ENCODE measurements at regions not wholly inside any gene's neighbourhood (a gene's known extent, or its start where the extent isn't known, plus 50 kb on each side); places are given as distances from the start of the nearest gene placed in this dataset.
"Not testable (repeated sequence)": the region's sequence is repeated elsewhere in the genome, so short reads cannot be mapped to it uniquely, and the experiment has no call there.

DNA sequence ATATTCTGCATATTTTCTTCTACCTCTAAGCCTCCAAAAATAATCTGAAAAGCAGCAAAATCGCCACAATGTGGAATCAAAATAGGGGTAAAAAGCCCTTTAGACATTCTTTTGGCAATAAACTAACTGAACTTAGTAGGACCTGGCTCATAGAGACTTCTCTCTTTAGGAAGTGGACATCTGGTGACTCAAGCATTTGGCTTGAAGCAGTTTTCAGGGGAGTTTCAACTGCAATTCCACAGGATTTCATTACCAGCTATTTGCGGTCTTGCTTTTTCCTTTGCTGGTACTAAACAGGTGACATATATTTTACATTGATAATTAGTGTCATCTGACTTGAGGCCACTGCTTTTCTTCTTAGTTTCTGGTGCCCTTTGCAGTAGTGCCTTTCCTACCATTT is 173.2 kb upstream of the FBN2 start:
- DNase-seq (no peak), ATAC-seq (no peak)
- H3K4me3 ChIP-seq, result no peak overlapping the region
- no peaks in the 10 kb centered on the region for H3K9me3 ChIP-seq
- in situ Hi-C loops (cut with MboI; ENCODE audit: low sequenced_read_pairs in 4 of 4), result no loop called here
- intact Hi-C loops (cut with DNase I; ENCODE audit: low total_unique reads), result no loop called here
- no peaks in the 10 kb centered on the region for H3K4me1 ChIP-seq
- H3K27ac ChIP-seq, result no peak overlapping the region
- H3K27me3 ChIP-seq, result no peaks in the 10 kb centered on the region
- no peak for TF ChIP-seq POLR2A (IDR thresholded peaks at IDR 0.05)
- TF ChIP-seq, protein P1, sequence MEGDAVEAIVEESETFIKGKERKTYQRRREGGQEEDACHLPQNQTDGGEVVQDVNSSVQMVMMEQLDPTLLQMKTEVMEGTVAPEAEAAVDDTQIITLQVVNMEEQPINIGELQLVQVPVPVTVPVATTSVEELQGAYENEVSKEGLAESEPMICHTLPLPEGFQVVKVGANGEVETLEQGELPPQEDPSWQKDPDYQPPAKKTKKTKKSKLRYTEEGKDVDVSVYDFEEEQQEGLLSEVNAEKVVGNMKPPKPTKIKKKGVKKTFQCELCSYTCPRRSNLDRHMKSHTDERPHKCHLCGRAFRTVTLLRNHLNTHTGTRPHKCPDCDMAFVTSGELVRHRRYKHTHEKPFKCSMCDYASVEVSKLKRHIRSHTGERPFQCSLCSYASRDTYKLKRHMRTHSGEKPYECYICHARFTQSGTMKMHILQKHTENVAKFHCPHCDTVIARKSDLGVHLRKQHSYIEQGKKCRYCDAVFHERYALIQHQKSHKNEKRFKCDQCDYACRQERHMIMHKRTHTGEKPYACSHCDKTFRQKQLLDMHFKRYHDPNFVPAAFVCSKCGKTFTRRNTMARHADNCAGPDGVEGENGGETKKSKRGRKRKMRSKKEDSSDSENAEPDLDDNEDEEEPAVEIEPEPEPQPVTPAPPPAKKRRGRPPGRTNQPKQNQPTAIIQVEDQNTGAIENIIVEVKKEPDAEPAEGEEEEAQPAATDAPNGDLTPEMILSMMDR (IDR thresholded peaks at IDR 0.05 in 4 of 5, conservative IDR thresholded peaks at IDR 0.05 in 1 of 5), result no peak
- no peaks in the 10 kb centered on the region for H3K36me3 ChIP-seq

DNA sequence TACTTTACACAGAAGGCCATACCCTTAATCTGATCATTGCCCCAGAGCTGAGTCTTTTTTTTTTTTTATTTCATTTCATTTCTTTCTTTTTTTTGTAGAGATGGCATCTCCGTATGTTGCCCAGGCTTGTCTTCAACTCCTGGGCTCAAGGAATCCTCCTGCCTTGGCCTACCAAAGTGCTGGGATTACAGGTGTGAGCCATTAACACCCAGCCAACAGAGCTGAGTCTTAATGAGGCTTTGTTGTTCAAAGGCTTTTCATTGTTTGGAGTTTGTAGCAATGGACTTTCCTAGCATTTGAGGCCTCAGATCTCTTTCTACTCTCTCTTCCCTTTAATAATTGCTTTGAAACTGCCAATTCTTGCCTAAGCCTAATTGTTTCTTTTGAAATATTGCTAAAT is 176.5 kb upstream of the FBN2 start:
- intact Hi-C loops (cut with DNase I; ENCODE audit: low total_unique reads), result no loop called here
- H3K9me3 ChIP-seq, result no peaks in the 10 kb centered on the region
- ATAC-seq (no peak), DNase-seq (no peak)
- H3K36me3 ChIP-seq, result no peaks in the 10 kb centered on the region
- TF ChIP-seq, protein P1 (IDR thresholded peaks at IDR 0.05 in 4 of 5, conservative IDR thresholded peaks at IDR 0.05 in 1 of 5), result no peak
- TF ChIP-seq POLR2A (IDR thresholded peaks at IDR 0.05), result no peak
- H3K4me1 ChIP-seq, result no peaks in the 10 kb centered on the region
- in situ Hi-C loops (cut with MboI; ENCODE audit: low sequenced_read_pairs in 4 of 4), result no loop called here
- H3K27ac ChIP-seq, result no peak overlapping the region
- no peaks in the 10 kb centered on the region for H3K27me3 ChIP-seq
- no peak overlapping the region for H3K4me3 ChIP-seq

DNA sequence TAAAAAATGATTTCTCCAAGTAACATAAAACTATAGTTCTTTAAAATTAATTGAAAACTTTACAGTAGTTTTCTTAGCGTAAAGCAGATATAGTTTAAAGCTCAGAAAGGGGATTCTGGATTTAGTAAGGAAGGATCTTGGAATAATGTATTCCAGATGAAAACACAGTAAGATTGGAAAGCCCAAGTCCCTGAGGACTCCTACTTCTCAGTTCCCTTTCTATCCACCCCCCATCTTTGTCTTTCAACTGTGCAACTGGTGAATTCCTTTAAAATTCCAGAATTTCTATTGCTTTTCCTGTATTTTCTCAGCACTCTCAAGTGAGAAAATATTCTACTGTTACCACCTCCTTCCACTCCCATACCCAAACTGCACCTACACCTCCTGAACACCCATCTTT is 184.5 kb upstream of the FBN2 start:
- Histone ChIP-seq H3K27me3 (no peaks in the 10 kb centered on the region), H3K36me3 (no peaks in the 10 kb centered on the region), H3K27ac (no peak overlapping the region), H3K4me1 (no peaks in the 10 kb centered on the region), H3K4me3 (no peak overlapping the region), H3K9me3 (no peaks in the 10 kb centered on the region)
- no peak for DNase-seq
- in situ Hi-C loops (cut with MboI; ENCODE audit: low sequenced_read_pairs in 4 of 4) (no loop called here), intact Hi-C loops (cut with DNase I; ENCODE audit: low total_unique reads) (no loop called here)
- ATAC-seq, result no peak
- TF ChIP-seq, protein P1 (IDR thresholded peaks at IDR 0.05 in 4 of 5, conservative IDR thresholded peaks at IDR 0.05 in 1 of 5), result no peak
- TF ChIP-seq POLR2A (IDR thresholded peaks at IDR 0.05), result no peak

DNA sequence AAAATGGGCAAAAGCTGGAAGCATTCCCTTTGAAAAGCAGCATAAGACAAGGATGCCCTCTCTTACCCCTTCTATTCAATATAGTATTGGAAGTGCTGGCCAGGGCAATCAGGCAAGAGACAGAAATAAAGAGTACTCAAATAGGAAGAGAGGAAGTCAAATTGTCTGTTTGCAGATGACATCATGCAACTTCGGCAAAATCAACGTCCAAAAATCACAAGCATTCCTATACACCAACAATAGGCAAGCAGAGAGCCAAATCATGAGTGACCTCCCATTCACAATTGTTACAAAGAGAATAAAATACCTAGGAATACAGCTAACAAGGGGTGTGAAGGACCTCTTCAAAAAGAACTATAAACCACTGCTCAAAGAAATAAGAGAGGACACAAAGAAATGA is 192.0 kb upstream of the FBN2 start:
- H3K4me1 ChIP-seq; intact Hi-C loops (cut with DNase I; ENCODE audit: low total_unique reads); H3K27me3 ChIP-seq; ATAC-seq; H3K9me3 ChIP-seq; DNase-seq; H3K27ac ChIP-seq; H3K36me3 ChIP-seq; in situ Hi-C loops (cut with MboI; ENCODE audit: low sequenced_read_pairs in 4 of 4); H3K4me3 ChIP-seq: not testable (repeated sequence)

- H3K27ac ChIP-seq; H3K36me3 ChIP-seq; H3K4me1 ChIP-seq; DNase-seq; H3K27me3 ChIP-seq; ATAC-seq; H3K4me3 ChIP-seq; H3K9me3 ChIP-seq; in situ Hi-C loops (cut with MboI; ENCODE audit: low sequenced_read_pairs in 4 of 4); intact Hi-C loops (cut with DNase I; ENCODE audit: low total_unique reads): not testable (repeated sequence)
Measured at GRCh38 chr5:128735656-128736055, 197.6 kb upstream of the FBN2 start.

- no peaks in the 10 kb centered on the region for H3K9me3 ChIP-seq
- intact Hi-C loops (cut with DNase I; ENCODE audit: low total_unique reads), result no loop called here
- no peak for DNase-seq
- no peak overlapping the region for H3K27ac ChIP-seq
- H3K36me3 ChIP-seq, result no peaks in the 10 kb centered on the region
- no peaks in the 10 kb centered on the region for H3K27me3 ChIP-seq
- no peak for ATAC-seq
- no peak overlapping the region for H3K4me3 ChIP-seq
- TF ChIP-seq POLR2A (IDR thresholded peaks at IDR 0.05), result no peak
- TF ChIP-seq, protein P1 (IDR thresholded peaks at IDR 0.05 in 4 of 5, conservative IDR thresholded peaks at IDR 0.05 in 1 of 5), result no peak
- no peaks in the 10 kb centered on the region for H3K4me1 ChIP-seq
- in situ Hi-C loops (cut with MboI; ENCODE audit: low sequenced_read_pairs in 4 of 4), result no loop called here
Measured at GRCh38 chr5:128736553-128736952, 198.5 kb upstream of the FBN2 start.

Measured in gastrocnemius medialis (tissue), 4 donors.